Mesothelial cell of epicardium (in vitro differentiated cells): ENCODE measurements at regions not wholly inside any gene's neighbourhood (a gene's known extent, or its start where the extent isn't known, plus 50 kb on each side); places are given as distances from the start of the nearest gene placed in this dataset.

Experiments used
- DNase-seq, 2 experiments: peaks; one replicate each; pipeline ENCODE4 v3.0.0; 2021; ENCODE audit warnings: low spot score in 2 of 2; ENCODE audit not compliant: unreplicated experiment in 2 of 2
- H3K27ac Mint-ChIP-seq: 2 replicates; pipeline ENCODE4 v1.8.0; 2021; ENCODE audit warnings: mixed read lengths
- H3K27me3 Mint-ChIP-seq: 2 replicates; pipeline ENCODE4 v1.8.0; 2021; ENCODE audit warnings: low read depth, mixed read lengths
- H3K36me3 Mint-ChIP-seq: 2 replicates; pipeline ENCODE4 v1.8.0; 2021; ENCODE audit warnings: mixed read lengths
- H3K4me1 Mint-ChIP-seq: 2 replicates; pipeline ENCODE4 v1.8.0; 2021; ENCODE audit warnings: mixed read lengths
- H3K4me3 Mint-ChIP-seq: 2 replicates; pipeline ENCODE4 v1.8.0; 2021; ENCODE audit warnings: mild to moderate bottlenecking, moderate library complexity, mixed read lengths
- H3K9me3 Mint-ChIP-seq: 2 replicates; pipeline ENCODE4 v1.8.0; 2021; ENCODE audit warnings: mixed read lengths
- TF ChIP-seq, protein P1 (sequence below): fragments of 200-600 bp; sonication (generic); IDR thresholded peaks from one replicate; pipeline ENCODE4 v1.5.0; 2021; ENCODE audit warnings: antibody characterized with exemption; ENCODE audit not compliant: unreplicated experiment

DNA sequence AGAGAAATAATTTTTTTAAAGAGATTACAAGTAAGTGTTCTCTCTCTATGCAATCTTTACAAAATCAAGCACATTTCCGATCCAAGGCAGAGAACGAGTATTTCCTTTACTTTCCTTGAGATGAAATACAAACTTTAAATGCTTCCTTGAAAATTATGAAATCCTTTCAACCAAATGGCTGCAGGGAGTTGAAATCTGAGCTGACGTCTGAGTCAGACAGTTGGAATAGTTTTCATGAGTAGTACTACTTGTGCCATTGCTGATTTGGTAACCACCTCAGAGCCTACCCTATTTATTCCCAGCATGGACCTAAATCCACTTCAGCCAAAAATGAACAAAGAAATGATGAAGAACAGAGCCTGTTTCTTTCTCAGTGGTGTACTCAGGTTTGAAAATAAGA is 183.6 kb downstream of the GIPC2 start:
- TF ChIP-seq, protein P1, sequence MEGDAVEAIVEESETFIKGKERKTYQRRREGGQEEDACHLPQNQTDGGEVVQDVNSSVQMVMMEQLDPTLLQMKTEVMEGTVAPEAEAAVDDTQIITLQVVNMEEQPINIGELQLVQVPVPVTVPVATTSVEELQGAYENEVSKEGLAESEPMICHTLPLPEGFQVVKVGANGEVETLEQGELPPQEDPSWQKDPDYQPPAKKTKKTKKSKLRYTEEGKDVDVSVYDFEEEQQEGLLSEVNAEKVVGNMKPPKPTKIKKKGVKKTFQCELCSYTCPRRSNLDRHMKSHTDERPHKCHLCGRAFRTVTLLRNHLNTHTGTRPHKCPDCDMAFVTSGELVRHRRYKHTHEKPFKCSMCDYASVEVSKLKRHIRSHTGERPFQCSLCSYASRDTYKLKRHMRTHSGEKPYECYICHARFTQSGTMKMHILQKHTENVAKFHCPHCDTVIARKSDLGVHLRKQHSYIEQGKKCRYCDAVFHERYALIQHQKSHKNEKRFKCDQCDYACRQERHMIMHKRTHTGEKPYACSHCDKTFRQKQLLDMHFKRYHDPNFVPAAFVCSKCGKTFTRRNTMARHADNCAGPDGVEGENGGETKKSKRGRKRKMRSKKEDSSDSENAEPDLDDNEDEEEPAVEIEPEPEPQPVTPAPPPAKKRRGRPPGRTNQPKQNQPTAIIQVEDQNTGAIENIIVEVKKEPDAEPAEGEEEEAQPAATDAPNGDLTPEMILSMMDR, result no peak
- DNase-seq, result no peak
- peaks cover 61% of the 10 kb centered on the region for H3K27me3 Mint-ChIP-seq
- no peaks in the 10 kb centered on the region for H3K4me1 Mint-ChIP-seq
- no peak overlapping the region for H3K4me3 Mint-ChIP-seq
- no peak overlapping the region for H3K27ac Mint-ChIP-seq
- H3K36me3 Mint-ChIP-seq, result no peaks in the 10 kb centered on the region
- H3K9me3 Mint-ChIP-seq, result no peaks in the 10 kb centered on the region

DNA sequence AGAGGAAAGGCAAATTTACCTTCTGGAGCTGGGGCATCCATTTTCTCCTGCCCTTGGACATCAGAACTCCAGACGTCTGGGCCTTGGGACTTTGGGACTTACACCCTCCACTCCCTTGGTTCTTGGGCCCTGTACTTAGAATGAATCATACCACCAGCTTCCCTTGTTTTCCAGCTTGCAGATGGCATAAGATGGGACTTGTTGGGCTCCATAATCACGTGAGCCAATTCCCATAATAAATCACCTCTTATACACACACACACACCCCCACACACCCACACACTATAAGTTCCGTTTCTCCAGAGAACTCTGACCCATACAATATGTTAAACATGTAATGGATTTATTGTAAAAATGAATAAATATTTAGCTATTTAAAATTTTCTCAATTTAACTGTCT is 185.7 kb downstream of the GIPC2 start:
- H3K4me1 Mint-ChIP-seq, result no peaks in the 10 kb centered on the region
- H3K27ac Mint-ChIP-seq, result no peak overlapping the region
- TF ChIP-seq, protein P1, result no peak
- H3K27me3 Mint-ChIP-seq, result peaks cover 53% of the 10 kb centered on the region
- DNase-seq, result no peak
- no peak overlapping the region for H3K4me3 Mint-ChIP-seq
- no peaks in the 10 kb centered on the region for H3K9me3 Mint-ChIP-seq
- H3K36me3 Mint-ChIP-seq, result no peaks in the 10 kb centered on the region

DNA sequence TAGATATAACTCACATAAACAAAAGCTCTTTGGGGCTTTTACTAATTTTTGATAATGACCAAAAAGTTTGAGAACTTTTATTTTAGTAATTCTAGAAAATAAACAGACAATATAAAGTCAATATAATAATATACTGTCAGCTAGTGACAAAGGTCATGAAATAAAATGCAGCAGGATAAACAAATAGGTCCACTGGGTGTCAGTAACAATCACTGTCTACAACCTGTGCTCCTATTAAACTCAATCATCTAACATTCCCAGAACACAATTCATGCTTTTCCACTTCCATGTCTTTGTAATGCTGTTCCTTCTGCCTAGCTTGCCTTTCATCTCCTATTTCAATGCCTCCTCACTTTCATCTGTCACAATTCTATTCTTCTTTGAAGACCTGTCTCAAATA is 186.1 kb downstream of the GIPC2 start:
- DNase-seq, result no peak
- Mint-ChIP-seq H3K27me3 (peaks cover 52% of the 10 kb centered on the region), H3K4me3 (no peak overlapping the region), H3K27ac (no peak overlapping the region), H3K4me1 (no peaks in the 10 kb centered on the region), H3K36me3 (no peaks in the 10 kb centered on the region), H3K9me3 (no peaks in the 10 kb centered on the region)
- TF ChIP-seq, protein P1, result no peak

DNA sequence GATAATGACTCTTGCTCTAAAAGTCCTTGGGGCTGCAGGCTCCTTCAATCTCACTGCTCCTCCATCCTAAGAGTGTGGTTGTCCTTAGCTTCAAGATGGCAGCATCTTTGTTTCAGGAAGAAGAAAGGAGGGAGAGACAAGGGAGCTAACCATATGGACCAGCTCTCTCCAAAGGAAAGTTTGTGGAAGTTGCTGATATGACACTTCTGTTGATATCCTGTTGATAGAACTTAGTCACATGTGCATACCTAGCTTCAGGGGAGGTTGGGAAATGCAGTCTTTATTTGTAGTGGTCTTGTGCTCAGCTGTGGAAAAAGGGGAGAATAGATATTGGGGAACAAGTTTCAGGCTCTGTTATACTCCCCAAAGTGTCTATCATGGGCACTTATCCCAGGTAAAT is 186.9 kb downstream of the GIPC2 start:
- Mint-ChIP-seq H3K4me1 (no peaks in the 10 kb centered on the region), H3K27ac (no peak overlapping the region), H3K36me3 (no peaks in the 10 kb centered on the region), H3K4me3 (no peak overlapping the region), H3K9me3 (no peaks in the 10 kb centered on the region), H3K27me3 (peaks cover 51% of the 10 kb centered on the region)
- TF ChIP-seq, protein P1, result no peak
- no peak for DNase-seq

DNA sequence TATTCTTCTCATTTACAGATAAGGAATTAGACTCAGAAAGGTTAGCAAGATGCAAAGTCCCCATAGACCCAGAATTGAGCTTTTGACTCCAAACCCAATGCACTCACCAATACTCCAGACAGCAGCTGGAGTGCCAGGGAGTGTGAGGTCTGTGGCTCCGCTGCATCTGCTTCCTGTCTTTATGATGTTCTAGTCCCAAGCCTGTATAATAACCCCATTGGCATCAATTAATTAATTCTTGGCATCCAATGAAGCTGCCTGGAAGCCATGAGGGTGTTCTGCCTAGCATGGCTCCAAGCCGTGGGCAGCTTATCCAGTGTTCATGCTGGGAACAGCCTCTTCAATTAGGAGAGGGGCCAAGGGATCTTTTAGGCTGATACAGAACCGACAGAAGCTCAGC is 188.7 kb downstream of the GIPC2 start:
- H3K27ac Mint-ChIP-seq, result no peak overlapping the region
- TF ChIP-seq, protein P1, result no peak
- H3K9me3 Mint-ChIP-seq, result peaks cover 8% of the 10 kb centered on the region
- H3K36me3 Mint-ChIP-seq, result no peaks in the 10 kb centered on the region
- H3K4me1 Mint-ChIP-seq, result no peaks in the 10 kb centered on the region
- no peak overlapping the region for H3K4me3 Mint-ChIP-seq
- H3K27me3 Mint-ChIP-seq, result peaks cover 37% of the 10 kb centered on the region
- DNase-seq, result no peak

DNA sequence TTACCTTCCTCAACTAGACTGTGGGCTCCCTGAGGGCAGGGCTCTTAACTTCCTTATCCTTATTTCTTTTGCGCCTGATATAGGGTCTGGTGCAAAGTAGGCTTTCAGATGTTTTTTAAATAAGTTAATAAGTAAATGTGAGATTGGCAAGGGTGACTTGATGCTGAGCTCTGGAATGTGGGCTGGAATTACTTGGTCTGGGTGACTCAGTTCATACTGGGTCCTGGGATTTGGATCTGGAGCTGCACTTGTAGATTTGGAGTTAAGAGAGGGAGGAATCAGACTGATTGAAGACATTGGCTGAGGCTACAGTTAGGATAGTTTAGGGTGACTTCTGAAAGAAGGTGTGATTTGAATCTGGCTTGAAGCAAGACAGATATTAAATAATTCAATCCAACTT is 190.9 kb downstream of the GIPC2 start:
- no peak overlapping the region for H3K4me3 Mint-ChIP-seq
- H3K9me3 Mint-ChIP-seq, result peaks cover 8% of the 10 kb centered on the region
- H3K4me1 Mint-ChIP-seq, result no peaks in the 10 kb centered on the region
- DNase-seq, result no peak
- H3K27ac Mint-ChIP-seq, result no peak overlapping the region
- peaks cover 40% of the 10 kb centered on the region for H3K27me3 Mint-ChIP-seq
- no peaks in the 10 kb centered on the region for H3K36me3 Mint-ChIP-seq
- TF ChIP-seq, protein P1, result no peak
